Calu3 (cell line): ENCODE measurements at regions not wholly inside any gene's neighbourhood (a gene's known extent, or its start where the extent isn't known, plus 50 kb on each side); places are given as distances from the start of the nearest gene placed in this dataset.

Experiments
- BruUV-seq: library from RNA; stranded (reverse); fragments of 400-500 nt; replicated peaks from 2 replicates; lab custom pipeline; 2021; lab: Mats Ljungman, UMichigan
- CTCF ChIA-PET: fragments of 300-600 bp; sonication (Branson Sonifier 250); formaldehyde crosslinking; loops from one replicate; lab custom pipeline; 2022; ENCODE audit warnings: antibody characterized with exemption; lab: Charles Lee
- DNase-seq: peaks from one replicate; pipeline ENCODE4 v3.0.0; 2022
- H3K27ac Mint-ChIP-seq: one replicate; pipeline ENCODE4 v1.8.0; 2022; ENCODE audit warnings: mixed read lengths; ENCODE audit not compliant: unreplicated experiment
- H3K27me3 Mint-ChIP-seq: one replicate; pipeline ENCODE4 v1.8.0; 2022; ENCODE audit warnings: mixed read lengths; ENCODE audit not compliant: unreplicated experiment
- H3K36me3 Mint-ChIP-seq: one replicate; pipeline ENCODE4 v1.8.0; 2022; ENCODE audit warnings: mild to moderate bottlenecking, moderate library complexity, mixed read lengths; ENCODE audit not compliant: insufficient read depth, unreplicated experiment
- H3K4me1 Mint-ChIP-seq: one replicate; pipeline ENCODE4 v1.8.0; 2022; ENCODE audit warnings: mild to moderate bottlenecking, low read depth, mixed read lengths; ENCODE audit not compliant: unreplicated experiment
- H3K4me3 Mint-ChIP-seq: one replicate; pipeline ENCODE4 v1.8.0; 2022; ENCODE audit warnings: mild to moderate bottlenecking, low read depth, moderate library complexity, mixed read lengths; ENCODE audit not compliant: unreplicated experiment
- H3K9me3 Mint-ChIP-seq: one replicate; pipeline ENCODE4 v1.8.0; 2022; ENCODE audit warnings: low read depth, mixed read lengths; ENCODE audit not compliant: unreplicated experiment
- CTCF ChIP-seq: fragments of 200-600 bp; IDR thresholded peaks from one replicate; pipeline ENCODE4 v1.8.0; 2022; ENCODE audit warnings: antibody characterized with exemption; ENCODE audit not compliant: unreplicated experiment
- intact Hi-C: fragments of 100-400 bp; cut with micrococcal nuclease; formaldehyde crosslinking; loops from one replicate; pipeline ENCODE4 v1.10.0; 2022; ENCODE audit not compliant: unreplicated experiment

GRCh38 chr10:75293446-75293820, 57.7 kb upstream of the COMTD1 start:
- no peak for TF ChIP-seq CTCF
- Mint-ChIP-seq H3K27me3 (no peaks in the 10 kb centered on the region), H3K36me3 (no peaks in the 10 kb centered on the region), H3K9me3 (peaks cover 4% of the 10 kb centered on the region), H3K27ac (no peak overlapping the region), H3K4me1 (no peaks in the 10 kb centered on the region), H3K4me3 (no peak overlapping the region)
- no TSS peak for BruUV-seq
- no peak for DNase-seq
- intact Hi-C loops, result no loop called here
- CTCF ChIA-PET, result interaction anchor here (1.0 kb wide), 2 partner anchors 10 to 57 kb away, joined by 3 to 4 read pairs; partner anchors contain the start of gene COMTD1

GRCh38 chr10:75292794-75293445, 57.2 kb upstream of the COMTD1 start:
- BruUV-seq, result no TSS peak
- Mint-ChIP-seq H3K9me3 (peaks cover 4% of the 10 kb centered on the region), H3K27me3 (peaks cover under 1% of the 10 kb centered on the region), H3K27ac (no peak overlapping the region), H3K36me3 (no peaks in the 10 kb centered on the region), H3K4me3 (no peak overlapping the region), H3K4me1 (no peaks in the 10 kb centered on the region)
- intact Hi-C loops, result no loop called here
- no peak for DNase-seq
- CTCF ChIA-PET, result interaction anchor here (1.0 kb wide), 2 partner anchors 9 to 57 kb away, joined by 3 to 4 read pairs; partner anchors contain the start of gene COMTD1
- TF ChIP-seq CTCF, result no peak

GRCh38 chr10:75291805-75292204, 56.0 kb upstream of the COMTD1 start:
- CTCF ChIA-PET, result no interaction called here
- TF ChIP-seq CTCF, result no peak
- intact Hi-C loops, result no loop called here
- H3K36me3 Mint-ChIP-seq, result no peaks in the 10 kb centered on the region
- no peak for DNase-seq
- peaks cover 12% of the 10 kb centered on the region for H3K27me3 Mint-ChIP-seq
- no TSS peak for BruUV-seq
- H3K27ac Mint-ChIP-seq, result no peak overlapping the region
- H3K4me1 Mint-ChIP-seq, result no peaks in the 10 kb centered on the region
- H3K4me3 Mint-ChIP-seq, result no peak overlapping the region
- peaks cover 4% of the 10 kb centered on the region for H3K9me3 Mint-ChIP-seq

GRCh38 chr10:75288140-75288711, 52.5 kb upstream of the COMTD1 start:
- peaks cover 15% of the 10 kb centered on the region for H3K27me3 Mint-ChIP-seq
- no peak overlapping the region for H3K27ac Mint-ChIP-seq
- peaks cover 4% of the 10 kb centered on the region for H3K9me3 Mint-ChIP-seq
- no peaks in the 10 kb centered on the region for H3K4me1 Mint-ChIP-seq
- no peaks in the 10 kb centered on the region for H3K36me3 Mint-ChIP-seq
- intact Hi-C loops, result no loop called here
- no TSS peak for BruUV-seq
- DNase-seq, result no peak
- H3K4me3 Mint-ChIP-seq, result no peak overlapping the region
- CTCF ChIA-PET, result no interaction called here
- TF ChIP-seq CTCF, result no peak
